SW480 (cell line): ENCODE measurements at regions not wholly inside any gene's neighbourhood (a gene's known extent, or its start where the extent isn't known, plus 50 kb on each side); places are given as distances from the start of the nearest gene placed in this dataset.

Source experiments
- DNase-seq: peaks from one replicate; pipeline ENCODE4 v3.0.0-alpha.2; 2016; ENCODE audit warnings: low spot score

DNA sequence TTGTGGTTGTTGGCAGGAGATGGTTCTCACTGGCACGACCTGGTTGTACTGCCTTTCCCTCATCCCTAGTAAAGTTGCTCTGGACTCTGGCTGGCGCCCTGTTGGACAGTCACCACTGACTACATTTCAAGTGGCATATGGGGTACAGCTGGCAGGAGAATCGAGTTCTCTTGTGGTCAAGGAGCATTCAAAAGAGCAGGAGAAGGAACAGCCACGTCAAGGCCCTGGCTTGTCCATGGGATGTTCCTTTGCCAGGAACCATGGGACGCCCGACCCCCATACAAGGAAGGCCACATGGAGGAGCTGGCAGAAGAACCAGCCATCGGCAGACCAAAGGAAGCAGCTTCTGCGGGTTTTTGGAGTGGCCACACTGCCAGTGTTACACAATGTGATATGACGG lies 87.0 kb upstream of the SLC25A13 start:
- no peak for DNase-seq

DNA sequence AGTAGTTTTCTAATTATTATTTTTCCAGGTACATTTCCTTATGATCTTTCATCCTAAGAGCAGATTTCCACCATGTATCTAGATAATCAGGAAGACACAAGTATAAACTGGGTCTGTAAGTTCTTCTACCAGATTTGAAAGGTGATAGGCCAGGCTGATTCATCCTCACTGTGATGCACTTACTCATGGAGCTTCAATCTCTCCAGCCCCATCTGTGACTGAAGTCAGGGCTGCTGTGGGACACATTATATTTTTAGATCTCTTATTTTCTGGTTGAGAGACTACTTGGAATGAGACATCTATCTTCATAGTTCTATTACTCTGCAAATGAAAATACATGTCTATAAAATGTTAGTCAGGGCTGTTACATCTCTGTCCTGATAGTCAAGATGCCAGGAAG lies 85.5 kb upstream of the SLC25A13 start:
- no peak for DNase-seq

- DNase-seq: no peak
Observed at GRCh38 chr7:96402913-96403312, 81.0 kb upstream of the SLC25A13 start.

- no peak for DNase-seq
Observed at GRCh38 chr7:96401200-96401599, 79.3 kb upstream of the SLC25A13 start.

DNA sequence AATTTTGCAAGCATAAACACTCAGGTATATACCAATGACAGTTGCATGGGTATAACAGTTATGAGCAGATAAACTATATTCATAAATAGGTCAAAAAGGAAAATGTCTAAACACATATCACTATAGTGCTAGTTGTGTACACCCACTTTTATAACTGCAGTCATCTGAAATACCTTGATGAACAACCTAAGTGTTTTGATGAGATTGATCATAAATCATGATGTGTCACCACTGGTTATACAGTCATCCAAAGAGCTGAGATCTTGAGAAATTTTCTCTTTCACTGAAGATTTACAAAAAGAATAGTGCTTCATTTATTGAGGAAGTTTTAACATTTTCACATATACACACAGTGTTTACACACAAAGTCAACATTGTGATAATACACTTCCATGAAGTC lies 78.6 kb upstream of the SLC25A13 start:
- DNase-seq: no peak

DNA sequence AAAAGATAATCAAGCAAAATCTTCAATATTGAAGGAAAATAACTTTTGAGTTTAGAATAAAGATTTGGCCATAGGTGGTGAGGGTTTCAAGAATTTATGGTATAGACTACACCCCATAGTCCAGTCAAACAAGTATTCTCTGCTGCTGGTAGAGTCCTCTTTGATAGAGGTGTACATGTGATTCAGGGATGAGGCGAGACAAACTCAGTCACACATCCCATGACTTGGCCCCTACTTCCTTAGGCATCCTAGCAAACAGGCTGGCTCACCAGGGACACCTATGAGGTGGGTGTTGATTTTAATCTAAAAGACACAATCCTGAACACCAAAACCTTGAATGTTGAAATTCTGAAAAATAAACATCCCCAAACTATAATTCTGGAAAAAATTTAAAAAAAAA lies 78.1 kb upstream of the SLC25A13 start:
- no peak for DNase-seq

- no peak for DNase-seq
Observed at GRCh38 chr7:96397936-96398598, 76.2 kb upstream of the SLC25A13 start.

- no peak for DNase-seq
Observed at GRCh38 chr7:96388620-96389383, 66.9 kb upstream of the SLC25A13 start.

DNA sequence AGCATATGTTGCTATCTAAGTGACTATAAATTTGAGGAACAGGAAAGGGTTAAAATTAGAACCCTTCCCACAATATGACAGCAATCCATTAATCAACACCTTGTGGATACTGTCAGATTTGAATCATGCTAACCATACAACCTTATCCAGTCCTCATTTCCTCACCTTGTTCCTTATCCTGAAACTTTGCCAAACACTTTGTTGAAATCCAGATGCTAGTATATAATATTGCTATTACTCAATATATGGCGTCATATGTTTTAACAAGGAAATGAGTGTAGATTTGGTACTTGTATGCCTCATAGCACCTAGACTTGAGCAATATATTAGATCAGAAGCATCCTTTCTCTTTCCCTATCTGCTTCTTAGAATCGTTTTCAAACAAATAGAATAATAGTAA lies 66.3 kb upstream of the SLC25A13 start:
- no peak for DNase-seq

DNA sequence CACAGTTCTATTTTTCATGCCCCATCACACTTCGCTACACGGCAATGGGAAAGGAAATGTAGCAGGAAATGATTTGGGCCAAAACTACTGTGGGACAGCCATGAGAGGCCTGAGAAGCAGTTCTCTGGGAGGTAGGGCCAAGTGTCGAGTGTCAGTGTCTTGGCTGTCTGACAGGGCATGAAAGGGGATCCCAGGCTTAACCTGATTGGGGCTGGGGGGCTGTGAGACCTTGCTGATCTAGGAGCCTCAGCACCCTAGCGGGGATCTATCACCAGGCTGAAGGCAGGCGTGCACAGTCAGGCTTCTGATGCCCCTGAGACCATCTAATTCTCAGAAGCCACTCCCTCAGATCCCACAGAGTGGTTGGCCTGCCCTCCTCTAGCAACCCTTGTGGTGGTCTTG lies 58.2 kb upstream of the SLC25A13 start:
- no peak for DNase-seq

GRCh38 chr7:96377399-96377798 lies 55.5 kb upstream of the SLC25A13 start:
- no peak for DNase-seq
